GM12872 (cell line): ENCODE measurements at regions not wholly inside any gene's neighbourhood (a gene's known extent, or its start where the extent isn't known, plus 50 kb on each side); places are given as distances from the start of the nearest gene placed in this dataset.

Source experiments
- TF ChIP-seq, protein P1 (sequence below): IDR thresholded peaks from 3 replicates; pipeline ENCODE4 v1.5.1; 2011; ENCODE audit warnings: low read depth, mild to moderate bottlenecking, low read length, moderate library complexity; ENCODE audit not compliant: insufficient read depth

DNA sequence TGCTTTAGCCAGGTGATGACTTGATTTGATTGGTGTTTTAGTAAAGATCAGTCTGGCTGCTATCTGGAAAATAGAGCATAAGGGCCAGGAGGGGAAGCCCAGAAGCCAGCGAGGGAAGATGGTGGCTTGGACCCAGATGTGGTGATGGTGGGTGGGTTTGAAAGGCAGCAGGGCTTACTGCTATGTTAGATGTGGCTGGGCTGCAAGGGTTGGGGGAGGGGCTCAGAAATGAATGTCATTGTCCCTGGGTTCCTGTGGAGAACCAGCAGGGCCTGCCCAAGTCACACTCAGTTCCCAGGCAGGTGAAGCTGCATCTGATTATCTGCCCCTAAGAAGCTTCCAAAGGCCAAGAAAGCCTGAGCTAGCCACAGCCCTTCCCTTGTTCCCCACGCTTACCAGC, 71.7 kb upstream of the BRD7 start:
- TF ChIP-seq, protein P1, sequence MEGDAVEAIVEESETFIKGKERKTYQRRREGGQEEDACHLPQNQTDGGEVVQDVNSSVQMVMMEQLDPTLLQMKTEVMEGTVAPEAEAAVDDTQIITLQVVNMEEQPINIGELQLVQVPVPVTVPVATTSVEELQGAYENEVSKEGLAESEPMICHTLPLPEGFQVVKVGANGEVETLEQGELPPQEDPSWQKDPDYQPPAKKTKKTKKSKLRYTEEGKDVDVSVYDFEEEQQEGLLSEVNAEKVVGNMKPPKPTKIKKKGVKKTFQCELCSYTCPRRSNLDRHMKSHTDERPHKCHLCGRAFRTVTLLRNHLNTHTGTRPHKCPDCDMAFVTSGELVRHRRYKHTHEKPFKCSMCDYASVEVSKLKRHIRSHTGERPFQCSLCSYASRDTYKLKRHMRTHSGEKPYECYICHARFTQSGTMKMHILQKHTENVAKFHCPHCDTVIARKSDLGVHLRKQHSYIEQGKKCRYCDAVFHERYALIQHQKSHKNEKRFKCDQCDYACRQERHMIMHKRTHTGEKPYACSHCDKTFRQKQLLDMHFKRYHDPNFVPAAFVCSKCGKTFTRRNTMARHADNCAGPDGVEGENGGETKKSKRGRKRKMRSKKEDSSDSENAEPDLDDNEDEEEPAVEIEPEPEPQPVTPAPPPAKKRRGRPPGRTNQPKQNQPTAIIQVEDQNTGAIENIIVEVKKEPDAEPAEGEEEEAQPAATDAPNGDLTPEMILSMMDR = no peak

DNA sequence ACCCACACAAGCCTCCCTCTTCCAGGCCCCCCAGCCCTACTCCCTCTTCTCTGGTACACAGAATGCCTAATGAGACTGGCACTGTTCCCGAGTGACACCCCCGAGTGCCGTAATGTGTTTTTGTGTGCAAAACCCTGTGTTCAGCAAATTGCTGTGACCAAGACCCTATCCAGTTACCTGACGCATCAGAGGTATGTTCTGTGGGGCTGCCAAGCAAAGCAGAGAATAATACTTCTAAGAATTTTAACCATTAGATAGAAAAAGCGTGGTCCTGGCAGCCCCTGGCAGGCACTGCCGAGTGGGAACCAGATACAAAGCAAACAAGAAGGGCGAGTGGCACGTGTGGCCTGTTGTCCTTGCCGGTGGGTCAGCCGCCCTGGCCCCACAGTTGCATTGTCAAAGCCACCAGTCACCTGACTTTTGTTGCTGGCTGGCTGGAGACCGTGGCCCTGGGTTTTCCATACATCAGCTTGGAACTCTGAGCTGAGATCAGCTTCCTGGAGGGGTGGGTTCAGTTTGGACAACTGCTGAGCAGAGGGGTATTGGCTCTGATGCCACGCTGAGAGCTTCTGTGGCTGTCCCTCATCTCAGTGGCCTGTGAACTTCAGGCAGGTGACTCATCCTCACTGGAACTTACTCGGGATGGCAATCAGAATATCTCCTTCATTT, 69.1 kb upstream of the BRD7 start:
- TF ChIP-seq, protein P1 = no peak

DNA sequence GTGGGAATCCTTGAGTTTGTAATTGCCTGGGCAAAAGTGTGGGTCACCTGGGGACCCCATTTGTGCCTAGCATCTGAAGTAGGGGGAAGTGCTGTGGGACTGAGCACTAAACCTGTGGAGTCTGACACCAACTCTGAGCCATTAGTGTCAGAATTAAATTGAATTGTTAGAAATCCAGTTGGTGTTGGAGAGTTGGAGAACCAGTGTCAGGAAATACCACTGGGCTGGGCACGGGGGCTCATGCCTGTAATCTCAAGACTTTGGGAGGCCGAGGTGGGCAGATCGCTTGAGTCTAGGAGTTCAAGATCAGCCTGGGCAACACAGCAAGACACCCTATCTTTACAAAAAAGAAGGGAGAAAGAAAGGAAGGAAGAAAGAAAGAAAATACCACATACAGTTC, 67.5 kb upstream of the BRD7 start:
- TF ChIP-seq, protein P1 = no peak

DNA sequence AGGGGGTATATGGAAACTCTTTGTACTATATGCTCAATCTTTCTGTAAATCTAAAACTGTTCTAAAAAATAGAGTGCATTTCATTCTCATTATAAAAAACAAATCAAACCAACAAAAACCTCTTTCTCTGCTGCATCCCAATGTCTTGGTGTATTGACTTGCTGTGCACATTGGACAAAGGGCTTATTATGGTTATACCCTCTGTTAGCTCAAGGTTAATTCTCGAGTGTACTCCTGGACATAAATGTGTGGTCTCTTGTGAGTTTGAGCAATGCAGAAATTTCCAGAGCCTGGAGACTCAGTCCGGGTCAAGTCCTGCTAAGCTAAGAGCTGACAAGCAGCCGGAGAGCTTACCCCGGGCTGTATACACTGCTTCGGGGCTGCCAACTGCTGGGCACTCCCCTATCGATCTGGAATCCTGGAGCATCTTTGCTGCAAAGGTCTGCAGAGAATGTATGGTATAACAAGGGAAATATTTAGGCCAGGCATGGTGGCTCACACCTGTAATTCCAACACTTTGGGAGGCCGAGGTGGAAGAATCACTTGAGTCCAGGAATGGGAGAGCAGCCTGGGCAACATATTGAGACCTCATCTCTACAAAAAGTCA, 66.2 kb upstream of the BRD7 start:
- TF ChIP-seq, protein P1 = no peak

DNA sequence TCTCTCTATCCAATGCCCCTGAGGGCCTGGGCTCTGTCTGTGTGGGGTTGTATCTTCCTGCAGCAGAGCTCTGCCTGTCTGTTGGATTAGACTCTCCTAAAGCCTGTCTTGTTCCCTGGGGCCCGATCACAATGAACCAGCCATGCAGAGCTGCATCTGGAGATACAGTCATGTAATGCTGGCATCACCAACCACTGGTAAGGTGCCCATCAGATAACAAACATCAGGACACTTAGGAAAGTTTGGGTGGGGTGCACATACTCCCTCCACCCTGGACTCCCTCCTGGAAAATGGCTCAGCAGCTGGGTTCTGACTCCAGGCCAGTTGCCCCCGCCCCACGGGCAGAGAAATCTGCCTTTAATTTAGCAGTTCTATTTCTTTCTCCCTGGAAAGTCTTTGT, 61.3 kb upstream of the BRD7 start:
- TF ChIP-seq, protein P1 = no peak

DNA sequence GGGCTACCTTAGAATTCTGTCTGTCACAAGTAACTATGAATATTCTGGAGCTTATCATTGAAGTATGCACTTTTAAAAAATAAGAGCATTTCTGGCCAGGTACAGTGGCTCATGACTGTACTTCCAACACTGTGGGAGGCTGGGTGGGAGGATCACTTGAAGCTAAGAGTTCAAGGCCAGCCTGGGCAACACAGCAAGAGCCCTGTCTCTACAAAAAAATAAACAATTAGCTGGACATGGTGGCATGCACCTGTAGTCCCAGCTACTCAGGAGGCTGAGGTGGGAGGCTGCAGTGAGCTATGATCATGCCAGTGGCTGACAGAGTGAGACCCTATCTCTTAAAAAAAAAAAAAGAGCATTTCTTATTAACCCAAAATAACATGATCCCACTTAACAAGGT, 60.0 kb upstream of the BRD7 start:
- TF ChIP-seq, protein P1 = no peak

DNA sequence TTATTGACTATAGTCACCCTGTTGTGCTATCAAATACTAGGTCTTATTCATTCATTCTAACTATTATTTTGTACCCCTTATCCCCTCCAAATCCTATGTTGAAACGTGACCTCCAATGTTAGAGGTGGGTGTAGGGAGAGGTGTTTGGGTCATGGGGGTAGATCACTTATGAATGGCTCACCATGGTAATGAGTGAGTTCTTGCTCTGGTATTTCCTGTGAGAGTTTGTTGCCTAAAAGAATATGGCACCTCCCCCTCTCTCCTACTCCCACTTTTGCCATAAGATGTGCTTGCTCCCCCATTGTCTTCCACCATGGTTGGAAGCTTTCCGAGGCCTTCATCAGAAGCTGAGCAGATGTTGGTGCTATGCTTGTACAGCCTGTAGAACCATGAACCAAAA, 59.3 kb upstream of the BRD7 start:
- TF ChIP-seq, protein P1 = no peak

DNA sequence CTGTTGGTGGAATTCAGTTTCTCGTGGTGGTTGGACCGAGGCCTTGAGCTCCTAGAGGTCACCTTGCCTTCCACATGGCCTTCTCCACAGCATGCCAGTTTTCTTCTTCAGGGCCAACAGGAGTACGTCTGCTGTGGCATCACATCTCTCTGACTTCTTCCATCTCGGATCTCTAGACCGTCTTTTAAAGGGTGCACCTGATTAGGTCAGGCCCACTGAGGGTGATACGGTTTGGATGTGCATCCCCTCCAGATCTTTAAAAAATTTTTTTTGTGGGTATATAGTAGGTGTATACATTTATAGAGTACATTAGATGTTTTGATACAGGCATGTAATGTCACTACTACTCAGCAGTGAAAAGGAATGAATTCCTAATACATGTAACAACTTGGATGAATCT, 58.3 kb upstream of the BRD7 start:
- TF ChIP-seq, protein P1 = no peak
